ENCODE measurements at regions not wholly inside any gene's neighbourhood (a gene's known extent, or its start where the extent isn't known, plus 50 kb on each side); places are given as distances from the start of the nearest gene placed in this dataset.
A peak's percentile ranks its signal among the peaks of the same experiment; 100 is the strongest.
"Not testable (repeated sequence)": the region's sequence is repeated elsewhere in the genome, so short reads cannot be mapped to it uniquely, and the experiment has no call there.

- DNase-seq = no peak
Measured at GRCh38 chr13:33561627-33562026, 256.3 kb upstream of the RFC3 start.

- no peak for DNase-seq
Measured at GRCh38 chr13:33571618-33572017, 246.3 kb upstream of the RFC3 start.

- DNase-seq = not testable (repeated sequence)
Measured at GRCh38 chr13:33572322-33572721, 245.6 kb upstream of the RFC3 start.

GRCh38 chr13:33575378-33575777 lies 242.6 kb upstream of the RFC3 start:
- no peak for DNase-seq

- DNase-seq = no peak
Measured at GRCh38 chr13:33577007-33577406, 240.9 kb upstream of the RFC3 start.

DNA sequence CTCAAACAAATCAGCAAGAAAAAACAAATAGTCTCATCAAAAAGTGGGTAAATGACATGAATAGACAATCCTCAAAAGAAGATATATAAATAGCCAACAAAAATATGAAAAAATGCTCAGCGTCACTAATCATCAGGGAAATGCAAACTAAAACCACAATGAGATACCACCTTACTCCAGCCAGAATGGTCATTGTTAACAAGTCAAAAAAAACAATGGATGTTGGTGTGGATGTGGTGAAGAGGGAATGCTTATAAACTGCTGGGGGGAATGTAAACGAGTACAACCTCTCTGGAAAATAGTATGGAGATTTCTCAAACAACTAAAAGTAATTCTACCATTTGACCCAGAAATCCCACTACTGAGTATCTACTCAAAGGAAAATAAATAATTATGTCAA lies 239.2 kb upstream of the RFC3 start:
- no peak for DNase-seq

DNA sequence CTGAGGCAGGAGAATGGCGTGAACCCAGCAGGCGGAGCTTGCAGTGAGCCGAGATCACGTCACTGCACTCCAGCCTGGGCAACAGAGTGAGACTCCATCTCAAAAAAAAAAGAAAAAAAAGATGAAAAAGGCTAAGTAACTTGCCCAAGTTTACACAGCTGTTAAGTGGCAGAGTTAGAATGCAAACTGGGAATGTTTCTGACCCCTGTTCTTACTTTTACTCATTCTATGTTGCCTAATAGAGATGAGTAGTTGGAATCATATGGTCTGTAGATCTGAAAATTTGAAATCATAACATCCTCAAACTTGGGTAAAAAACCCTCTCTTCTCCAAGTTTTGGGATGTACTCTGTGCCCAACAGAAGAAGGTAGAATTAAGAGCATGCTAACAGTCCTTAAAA lies 235.8 kb upstream of the RFC3 start:
- no peak for DNase-seq

GRCh38 chr13:33583398-33583797 lies 234.6 kb upstream of the RFC3 start:
- DNase-seq = no peak

DNA sequence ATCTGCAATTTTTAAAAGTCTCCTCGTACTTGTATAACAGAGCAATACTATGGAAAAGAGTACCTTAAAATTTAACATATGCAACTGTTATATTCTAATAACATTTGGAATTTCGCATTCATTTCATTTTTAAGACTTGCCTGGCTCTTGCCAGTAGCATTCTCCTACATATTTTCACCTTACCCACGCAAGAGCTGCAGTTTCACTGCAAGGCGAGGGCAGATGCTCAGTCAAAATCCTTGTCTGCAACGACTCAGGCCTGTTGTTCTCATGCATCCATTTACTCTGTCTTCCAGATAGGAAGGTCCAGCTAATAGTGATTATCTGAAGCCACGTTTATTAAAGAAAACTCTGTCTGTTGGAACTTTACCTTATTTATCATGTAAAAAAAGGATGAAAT lies 227.0 kb upstream of the RFC3 start:
- DNase-seq = no peak

DNA sequence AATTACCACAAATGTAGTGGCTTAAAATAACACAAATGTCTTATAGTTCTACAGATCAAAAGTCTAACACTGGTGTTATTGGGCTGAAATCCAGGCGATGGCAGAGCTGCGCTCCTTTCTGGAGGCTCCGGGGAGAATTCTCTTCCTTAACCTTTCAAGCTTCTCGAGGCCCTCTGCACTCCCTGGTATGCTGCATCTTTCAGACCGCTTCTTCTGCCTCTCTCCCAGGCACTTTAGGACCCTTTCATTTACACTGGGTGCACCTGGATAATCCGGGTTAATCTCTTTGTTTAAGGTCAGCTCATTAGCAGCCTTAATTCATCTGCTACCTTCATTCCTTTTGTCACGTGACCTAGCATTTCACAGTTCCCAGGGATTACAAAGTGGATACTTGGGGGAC lies 211.3 kb upstream of the RFC3 start:
- no peak for DNase-seq

DNA sequence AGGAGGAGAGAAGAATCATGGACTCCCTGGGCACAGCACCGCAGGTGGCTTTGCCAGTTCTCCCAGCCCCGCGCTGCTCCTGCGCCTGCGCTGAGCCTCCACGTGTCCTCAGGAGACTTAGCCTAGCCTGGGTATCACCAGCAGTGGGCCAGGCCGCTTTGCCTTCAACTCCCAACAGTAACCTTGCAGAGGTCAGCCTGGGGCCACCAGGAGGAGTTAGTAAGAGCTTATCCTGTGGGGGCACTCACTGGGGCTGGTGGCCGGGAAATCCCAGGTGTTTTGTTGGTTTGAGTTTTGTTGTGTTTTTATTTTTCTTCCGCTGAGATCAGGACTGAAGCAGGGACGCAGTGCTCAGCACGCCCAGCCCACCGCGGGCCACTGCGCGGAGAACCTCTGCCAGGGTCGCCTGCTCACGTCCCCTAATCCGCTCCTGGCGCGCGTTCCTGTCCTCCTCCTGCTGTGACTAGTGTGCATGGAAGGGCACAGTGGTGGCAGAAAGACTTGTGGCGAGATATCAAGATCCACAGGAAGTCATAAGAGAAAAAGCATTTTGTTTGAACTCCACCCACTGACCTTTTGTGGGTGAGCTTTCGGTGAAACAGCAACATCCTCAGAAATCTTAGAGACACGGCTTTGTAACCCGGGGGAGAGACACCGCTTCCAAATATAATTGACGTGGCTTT lies 207.4 kb upstream of the RFC3 start:
- DNase-seq = no peak

DNA sequence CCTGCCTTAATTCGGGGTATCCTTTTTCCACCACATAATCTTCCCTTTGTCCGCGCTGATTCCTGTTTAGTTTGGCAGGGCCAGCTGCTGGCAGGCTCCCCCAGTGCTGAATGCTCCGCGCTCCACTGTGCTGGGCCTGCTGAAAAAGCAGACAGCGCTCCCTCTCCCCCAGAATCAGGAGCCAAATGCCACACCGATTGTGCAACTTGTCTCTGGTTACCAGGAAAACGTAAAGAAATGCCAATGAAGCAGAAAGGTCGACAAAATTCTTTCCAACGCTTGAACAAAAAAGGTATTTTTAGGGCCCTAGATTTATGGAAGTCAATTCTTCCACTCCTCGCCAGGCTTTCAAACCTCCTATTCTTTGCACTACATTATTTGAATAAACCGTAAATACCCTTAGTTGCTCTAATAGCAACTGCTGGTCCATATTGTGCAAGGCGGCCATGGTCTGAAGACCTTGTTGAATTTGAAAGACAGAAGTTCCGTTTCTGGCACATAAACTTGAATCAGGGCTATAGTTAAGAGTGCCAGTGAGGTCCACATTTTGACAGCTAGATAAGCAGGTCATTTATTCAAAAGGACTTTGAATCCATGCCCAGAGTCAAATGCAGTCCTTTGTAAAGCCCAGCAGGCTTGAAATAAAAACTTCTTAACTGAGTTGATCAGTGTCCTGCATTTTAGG lies 206.7 kb upstream of the RFC3 start:
- DNase-seq = no peak

DNA sequence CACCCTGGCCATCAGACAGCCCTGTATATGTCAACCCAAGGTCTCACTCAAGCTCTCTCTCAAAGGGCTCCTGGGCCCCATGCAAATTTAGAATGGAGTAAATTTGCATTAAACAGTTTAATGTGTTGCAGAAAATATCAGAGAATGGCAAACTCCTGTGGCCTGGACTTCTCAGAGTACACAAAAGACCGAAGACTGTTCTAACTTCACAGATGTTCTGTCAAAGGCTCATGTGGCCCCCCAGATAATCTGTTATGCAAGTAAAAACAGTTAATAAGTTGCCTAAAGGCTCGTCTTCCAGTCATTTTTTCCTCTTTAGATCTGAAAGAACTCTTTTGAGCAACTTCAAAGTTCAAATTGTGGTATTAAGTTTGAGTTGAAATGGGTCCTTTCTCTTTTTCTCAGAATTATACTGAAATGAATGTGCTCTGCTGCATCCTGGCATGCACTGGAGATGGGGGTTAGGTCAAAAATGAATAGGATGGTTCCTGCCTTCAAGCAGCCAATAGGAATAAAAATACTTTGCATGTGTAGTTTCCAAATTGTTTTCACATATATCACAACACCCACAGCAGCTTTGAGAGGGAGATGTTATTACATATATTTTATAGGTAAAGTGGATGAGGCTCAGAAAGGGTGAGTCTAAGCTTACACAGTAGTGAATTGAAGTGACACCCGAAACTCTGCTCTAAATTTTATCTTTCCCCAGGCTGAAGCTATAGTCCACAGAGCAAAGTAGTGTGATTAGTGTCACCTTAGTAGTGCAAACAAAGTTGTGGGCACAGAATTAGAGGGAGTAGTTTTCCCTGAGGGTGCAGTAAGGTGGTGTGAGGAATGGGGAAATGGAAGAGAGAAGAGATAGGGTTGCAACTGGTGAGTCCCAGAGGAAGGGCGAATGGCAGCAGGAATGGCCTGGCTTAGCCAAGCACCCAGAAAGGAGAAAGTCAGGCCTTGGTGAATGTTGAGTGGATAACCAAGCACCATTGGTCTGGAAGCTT lies 205.0 kb upstream of the RFC3 start:
- no peak for DNase-seq

GRCh38 chr13:33615436-33615835 lies 202.5 kb upstream of the RFC3 start:
- DNase-seq = no peak

GRCh38 chr13:33616130-33616529 lies 201.8 kb upstream of the RFC3 start:
- DNase-seq = no peak

DNA sequence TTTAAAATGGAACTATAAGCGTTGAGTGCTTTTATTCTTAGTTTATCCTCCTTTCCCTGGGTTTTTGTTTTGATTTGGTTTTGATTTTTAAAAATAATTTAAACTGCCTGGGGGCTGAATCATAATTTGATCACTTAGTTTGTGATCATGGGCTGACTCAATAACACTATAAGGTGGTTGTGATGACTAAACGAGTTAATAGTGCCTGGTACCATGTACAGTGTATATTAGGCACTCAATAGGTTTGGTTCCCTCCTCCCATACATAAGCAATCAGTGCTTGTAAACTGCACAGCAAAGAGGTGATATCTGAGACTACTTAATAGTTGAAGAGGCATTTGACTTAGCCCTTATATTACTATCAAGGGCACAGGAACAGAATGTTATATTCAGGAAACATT lies 200.9 kb upstream of the RFC3 start:
- no peak for DNase-seq

DNA sequence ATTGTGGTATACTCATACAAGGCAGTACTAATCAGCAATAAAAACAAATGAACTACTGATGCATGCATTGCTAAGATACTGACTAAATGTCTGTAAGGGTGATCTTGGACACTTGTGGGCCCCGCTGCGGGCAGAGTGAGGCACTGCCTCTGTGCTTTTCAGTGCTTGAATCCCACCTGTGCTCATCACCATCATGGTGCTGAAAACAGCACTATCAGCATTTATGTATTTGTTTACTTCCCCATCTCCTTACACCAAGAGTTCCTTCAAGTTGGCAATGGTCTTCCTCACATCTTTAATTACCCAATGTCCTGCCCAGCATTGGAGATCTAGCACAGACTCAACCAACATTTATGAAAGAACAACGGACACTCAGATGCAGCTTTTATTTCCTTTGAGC lies 193.7 kb upstream of the RFC3 start:
- no peak for DNase-seq

GRCh38 chr13:33624740-33625139 lies 193.2 kb upstream of the RFC3 start:
- no peak for DNase-seq

DNA sequence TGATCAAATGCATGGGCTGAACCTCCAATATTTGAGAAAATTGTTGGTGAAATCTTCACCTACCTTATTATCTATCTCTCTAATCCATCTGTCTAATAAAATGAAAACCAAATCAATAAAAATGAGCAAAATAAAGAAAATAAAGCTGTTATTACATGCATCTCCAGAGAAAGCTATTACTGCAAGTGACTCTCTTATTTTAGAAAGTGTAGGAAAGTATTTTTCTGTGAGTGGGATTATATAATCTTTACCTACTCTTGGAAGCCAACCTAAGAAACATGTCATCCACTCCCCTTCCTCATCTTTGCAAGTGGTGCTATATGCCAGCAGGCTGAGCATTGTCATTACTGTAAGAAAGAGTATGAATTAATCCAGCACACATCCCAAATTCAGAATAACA lies 191.5 kb upstream of the RFC3 start:
- DNase-seq = no peak

GRCh38 chr13:33628662-33629061 lies 189.3 kb upstream of the RFC3 start:
- DNase-seq = no peak

DNA sequence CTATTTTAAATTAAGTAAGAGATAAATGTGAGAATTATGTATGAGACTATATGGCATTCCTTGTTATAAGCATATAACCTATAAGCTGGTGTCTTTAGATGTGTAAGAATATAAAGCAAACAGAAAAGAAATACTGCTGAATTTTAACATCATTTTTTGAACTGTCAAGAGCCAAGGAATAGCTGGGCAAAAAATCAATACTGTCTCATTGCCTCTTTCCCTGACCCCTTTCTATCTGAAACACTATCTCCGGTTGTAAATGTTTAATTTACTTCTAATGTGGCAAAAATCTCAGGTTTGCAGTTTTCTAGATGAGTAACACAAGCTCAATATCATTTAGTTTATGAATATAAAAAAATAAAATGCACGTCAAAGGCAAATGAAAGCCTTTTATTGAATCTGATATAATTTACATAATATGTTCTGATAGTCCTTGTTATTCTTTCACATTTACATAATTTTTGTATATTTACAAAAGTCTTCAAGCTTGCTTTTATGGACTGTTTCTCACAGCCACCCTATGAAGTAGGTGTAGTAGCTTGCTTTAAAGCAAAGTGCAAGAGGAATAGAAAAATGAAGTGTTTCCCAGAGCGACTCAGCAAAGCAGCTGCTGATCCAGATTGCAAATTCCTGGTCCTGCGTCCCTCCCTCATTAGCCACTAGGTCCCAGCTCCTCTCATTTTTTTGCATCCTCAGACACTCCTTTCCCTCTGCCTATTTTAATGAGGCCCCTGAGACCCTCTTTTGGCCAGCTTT lies 188.2 kb upstream of the RFC3 start:
- DNase-seq = no peak

DNA sequence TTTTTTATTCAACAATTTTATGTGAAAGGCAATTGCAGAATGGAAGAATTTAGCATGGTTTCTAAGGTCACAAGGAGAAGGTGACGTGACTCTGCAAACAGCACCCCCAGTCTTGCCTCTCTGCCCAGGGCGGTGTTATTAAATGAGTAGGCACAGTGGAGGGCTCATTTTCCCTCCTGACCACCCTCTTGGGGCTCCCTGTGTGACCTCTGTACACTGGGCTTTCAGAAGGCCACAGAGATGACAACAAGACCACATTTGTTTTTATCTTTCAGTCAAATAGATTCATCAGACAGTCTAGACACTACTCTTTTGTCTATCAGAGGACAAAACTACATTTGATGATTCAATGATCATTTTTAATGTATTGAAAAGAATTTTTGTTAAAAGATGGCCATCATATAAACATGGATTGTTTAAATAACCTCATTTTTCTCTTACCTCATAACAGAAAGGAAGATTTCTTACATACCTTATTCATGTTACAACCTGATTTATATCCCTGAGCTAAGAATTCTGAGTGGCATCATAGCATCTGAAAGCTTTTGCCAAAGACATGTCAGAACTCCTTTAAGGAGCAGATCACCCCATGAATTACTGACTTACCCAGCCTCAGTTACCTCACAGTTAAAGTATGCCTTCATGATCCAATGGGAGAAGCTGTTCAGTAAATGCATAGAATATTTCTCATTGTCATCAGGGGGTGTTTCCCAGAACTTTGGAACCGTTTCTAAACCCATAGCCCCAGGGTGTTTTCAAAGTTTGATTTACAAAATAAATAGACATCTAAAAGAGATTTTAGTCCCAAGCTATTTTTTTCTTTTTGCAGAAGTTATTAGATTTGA lies 184.0 kb upstream of the RFC3 start:
- peak; percentile 82 for DNase-seq
